Spleen (tissue), 11 donors: ENCODE measurements at regions not wholly inside any gene's neighbourhood (a gene's known extent, or its start where the extent isn't known, plus 50 kb on each side); places are given as distances from the start of the nearest gene placed in this dataset.

Experiments
- DNase-seq: peaks from one replicate; pipeline ENCODE4 v3.0.0-alpha.2; 2020
- H3K27ac ChIP-seq, 8 donors: fragments of 200-600 bp; sonication (generic) in 7 of 8; 1 replicate in 4 of 8; 2 replicates in 4 of 8; pipeline versions ENCODE4 v1.5.0 to v1.8.0; 2016 to 2021; ENCODE audit warnings: inconsistent platforms in 4 of 8, mild to moderate bottlenecking in 4 of 8, moderate library complexity in 1 of 8
- H3K27me3 ChIP-seq, 7 donors: fragments of 200-600 bp; sonication (generic) in 6 of 7; replicated peaks in 1 of 7; 1 replicate in 4 of 7; 2 replicates in 3 of 7; pipeline versions ENCODE4 v1.5.0 to v1.8.0; 2016 to 2021; ENCODE audit warnings: inconsistent platforms in 3 of 7, mild to moderate bottlenecking in 1 of 7
- H3K36me3 ChIP-seq, 6 donors: fragments of 200-600 bp; sonication (generic) in 5 of 6; 1 replicate in 4 of 6; 2 replicates in 2 of 6; pipeline versions ENCODE4 v1.5.0 to v1.8.0; 2016 to 2021; ENCODE audit warnings: inconsistent platforms in 2 of 6
- H3K4me1 ChIP-seq, 6 donors: fragments of 200-600 bp; sonication (generic) in 5 of 6; 1 replicate in 3 of 6; 2 replicates in 3 of 6; pipeline versions ENCODE4 v1.5.0 to v1.8.0; 2016 to 2021; ENCODE audit warnings: inconsistent platforms in 3 of 6
- H3K4me3 ChIP-seq, 8 donors: fragments of 200-600 bp; sonication (generic) in 7 of 8; 1 replicate in 4 of 8; 2 replicates in 4 of 8; pipeline versions ENCODE4 v1.5.0 to v1.8.0; 2016 to 2021; ENCODE audit warnings: inconsistent platforms in 4 of 8, mild to moderate bottlenecking in 4 of 8, moderate library complexity in 2 of 8
- H3K9me3 ChIP-seq, 8 donors: fragments of 200-600 bp; sonication (generic) in 7 of 8; 1 replicate in 4 of 8; 2 replicates in 4 of 8; pipeline versions ENCODE4 v1.5.0 to v1.8.0; 2016 to 2021; ENCODE audit warnings: inconsistent platforms in 4 of 8
- POLR2A ChIP-seq, 3 donors: fragments of 450-650 bp; IDR thresholded peaks; one replicate each; pipeline ENCODE4 v1.5.1; 2017; ENCODE audit warnings: antibody characterized with exemption in 3 of 3, mild to moderate bottlenecking in 1 of 3
- POLR2AphosphoS5 ChIP-seq, 3 donors: sonication (generic); formaldehyde crosslinking; IDR thresholded peaks; one replicate each; pipeline ENCODE4 v1.5.1; 2017; ENCODE audit warnings: antibody characterized with exemption in 3 of 3
- WGBS, 5 donors: extraction: QIAGEN DNeasy Blood & Tissue Kit in 3 of 5; methylation state at CpG; one replicate each; pipeline versions ENCODE4 v1.1.5 to v1.1.7; 2013 to 2018; 5-methylcytosine and 5-hydroxymethylcytosine counted together
- intact Hi-C: fragments of 100-400 bp; cut with DNase I; formaldehyde crosslinking; loops from one replicate; pipeline ENCODE4 v1.15.0; 2023; ENCODE audit warnings: low total_unique reads
- TF ChIP-seq, protein P1 (sequence below), 11 experiments: fragments of 200-600 bp in 7 of 11; fragments of 450-650 bp in 4 of 11; sonication (generic) in 4 of 11; IDR thresholded peaks in 8 of 11; conservative IDR thresholded peaks in 3 of 11; 1 replicate in 7 of 11; 2 replicates in 4 of 11; pipeline versions ENCODE4 v1.4.0 to v1.8.0; 2016 to 2021; ENCODE audit warnings: antibody characterized with exemption in 11 of 11, inconsistent platforms in 4 of 11, mild to moderate bottlenecking in 1 of 11
- donor health status: healthy with polysubstance abuse.
- donor health status: DM: no; HTN: no; CAD: no; lungs with moderate emphysema.
- donor health status: DM: no; HTN: no; CAD: no.
- donor health status: Bipolar disorder and iron deficiency.
- donor health status: healthy.
- donor health status: DM: no; HTN: no; CAD: no.
- donor health status: DM: yes; HTN: yes; CAD: no.

- peaks cover 39 to 99% (median 82%) of the 10 kb centered on the region in 6 donors for H3K4me1 ChIP-seq
- no peak for DNase-seq
- H3K27ac ChIP-seq, result peak overlapping the region in 6 of 8 donors; percentile 11 to 44 (median 25)
- H3K4me3 ChIP-seq, result no peak overlapping the region
- peaks cover 0 to 76% (median 0%) of the 10 kb centered on the region in 6 donors for H3K36me3 ChIP-seq
- WGBS, 5 donors, result 83 to 89% (median 87%) methylated on average over 2 of the region's 2 CpGs
- intact Hi-C loops, result loop anchor here (10.0 kb wide), 1 partner anchor 56 kb away; no protein-coding TSS in a partner anchor
- H3K9me3 ChIP-seq, result no peaks in the 10 kb centered on the region
- TF ChIP-seq, protein P1, sequence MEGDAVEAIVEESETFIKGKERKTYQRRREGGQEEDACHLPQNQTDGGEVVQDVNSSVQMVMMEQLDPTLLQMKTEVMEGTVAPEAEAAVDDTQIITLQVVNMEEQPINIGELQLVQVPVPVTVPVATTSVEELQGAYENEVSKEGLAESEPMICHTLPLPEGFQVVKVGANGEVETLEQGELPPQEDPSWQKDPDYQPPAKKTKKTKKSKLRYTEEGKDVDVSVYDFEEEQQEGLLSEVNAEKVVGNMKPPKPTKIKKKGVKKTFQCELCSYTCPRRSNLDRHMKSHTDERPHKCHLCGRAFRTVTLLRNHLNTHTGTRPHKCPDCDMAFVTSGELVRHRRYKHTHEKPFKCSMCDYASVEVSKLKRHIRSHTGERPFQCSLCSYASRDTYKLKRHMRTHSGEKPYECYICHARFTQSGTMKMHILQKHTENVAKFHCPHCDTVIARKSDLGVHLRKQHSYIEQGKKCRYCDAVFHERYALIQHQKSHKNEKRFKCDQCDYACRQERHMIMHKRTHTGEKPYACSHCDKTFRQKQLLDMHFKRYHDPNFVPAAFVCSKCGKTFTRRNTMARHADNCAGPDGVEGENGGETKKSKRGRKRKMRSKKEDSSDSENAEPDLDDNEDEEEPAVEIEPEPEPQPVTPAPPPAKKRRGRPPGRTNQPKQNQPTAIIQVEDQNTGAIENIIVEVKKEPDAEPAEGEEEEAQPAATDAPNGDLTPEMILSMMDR (IDR thresholded peaks at IDR 0.05 in 8 of 11, conservative IDR thresholded peaks at IDR 0.05 in 3 of 11), result no peak
- TF ChIP-seq POLR2A (IDR thresholded peaks at IDR 0.05) (no peak), POLR2AphosphoS5 (IDR thresholded peaks at IDR 0.05) (no peak)
- no peaks in the 10 kb centered on the region for H3K27me3 ChIP-seq
Measured at GRCh38 chr7:130989101-130989795, 255.2 kb upstream of the KLF14 start.

- 71 to 76% (median 75%) methylated on average over 16 of the region's 16 CpGs for WGBS, 5 donors
- Histone ChIP-seq H3K36me3 (peaks cover 0 to 68% (median 0%) of the 10 kb centered on the region in 6 donors), H3K27ac (peak overlapping the region in 5 of 8 donors; percentile 11 to 44 (median 29)), H3K9me3 (no peaks in the 10 kb centered on the region), H3K27me3 (no peaks in the 10 kb centered on the region), H3K4me1 (peaks cover 44 to 99% (median 88%) of the 10 kb centered on the region in 6 donors), H3K4me3 (no peak overlapping the region)
- intact Hi-C loops, result no loop called here
- TF ChIP-seq POLR2A (IDR thresholded peaks at IDR 0.05) (no peak), POLR2AphosphoS5 (IDR thresholded peaks at IDR 0.05) (peak in 1 of 3 donors; percentile 53)
- TF ChIP-seq, protein P1 (IDR thresholded peaks at IDR 0.05 in 8 of 11, conservative IDR thresholded peaks at IDR 0.05 in 3 of 11), result no peak
- no peak for DNase-seq
Measured at GRCh38 chr7:130990178-130990832, 256.3 kb upstream of the KLF14 start.

- H3K27me3 ChIP-seq, result no peaks in the 10 kb centered on the region
- H3K4me3 ChIP-seq, result no peak overlapping the region
- no peak for DNase-seq
- no peak for TF ChIP-seq POLR2A (IDR thresholded peaks at IDR 0.05)
- TF ChIP-seq POLR2AphosphoS5 (IDR thresholded peaks at IDR 0.05), result no peak
- TF ChIP-seq, protein P1 (IDR thresholded peaks at IDR 0.05 in 8 of 11, conservative IDR thresholded peaks at IDR 0.05 in 3 of 11), result no peak
- intact Hi-C loops, result no loop called here
- peaks cover 0 to 40% (median 0%) of the 10 kb centered on the region in 6 donors for H3K36me3 ChIP-seq
- peaks cover 53 to 99% (median 90%) of the 10 kb centered on the region in 6 donors for H3K4me1 ChIP-seq
- WGBS, 5 donors, result 71 to 87% (median 78%) methylated on average over 10 to 11 of the region's 11 CpGs
- H3K27ac ChIP-seq, result peak overlapping the region; percentile 0 to 67 (median 48)
- no peaks in the 10 kb centered on the region for H3K9me3 ChIP-seq
Measured at GRCh38 chr7:130993671-130994365, 259.8 kb upstream of the KLF14 start.
